SU-DHL-6 (cell line): ENCODE measurements at regions not wholly inside any gene's neighbourhood (a gene's known extent, or its start where the extent isn't known, plus 50 kb on each side); places are given as distances from the start of the nearest gene placed in this dataset.
"Not testable (repeated sequence)": the region's sequence is repeated elsewhere in the genome, so short reads cannot be mapped to it uniquely, and the experiment has no call there.

Experiments
- H2AFZ ChIP-seq: fragments of 200-600 bp; sonication (generic); 2 replicates; pipeline ENCODE4 v1.6.1; 2014; ENCODE audit warnings: low read depth, mild to moderate bottlenecking, moderate library complexity, mixed read lengths, antibody characterized with exemption, low read length; ENCODE audit not compliant: severe bottlenecking
- H3F3A ChIP-seq: fragments of 200-600 bp; shearing (Covaris generic); 2 replicates; pipeline ENCODE4 v1.6.0; 2016; ENCODE audit warnings: antibody characterized with exemption, mild to moderate bottlenecking; ENCODE audit not compliant: insufficient read depth
- H3K27ac ChIP-seq: fragments of 200-600 bp; sonication (generic); 2 replicates; pipeline ENCODE4 v1.5.1; 2016; ENCODE audit warnings: low read depth, mild to moderate bottlenecking, low read length, moderate library complexity, mixed read lengths
- H3K27me3 ChIP-seq: fragments of 200-600 bp; sonication (generic), shearing (Covaris generic); 2 replicates; pipeline ENCODE4 v1.6.0; 2014; ENCODE audit warnings: mild to moderate bottlenecking, low read length
- H3K36me3 ChIP-seq: fragments of 200-600 bp; sonication (generic); 2 replicates; pipeline ENCODE4 v1.6.1; 2014; ENCODE audit warnings: mild to moderate bottlenecking, low read length, mixed read lengths
- H3K4me2 ChIP-seq: fragments of 300-600, 200-600 bp; shearing (Covaris generic), sonication (generic); 2 replicates; pipeline ENCODE4 v1.6.0; 2014; ENCODE audit warnings: low read length, low read depth, mild to moderate bottlenecking; ENCODE audit not compliant: poor library complexity, severe bottlenecking
- H3K4me3 ChIP-seq: fragments of 200-600 bp; sonication (generic); 2 replicates; pipeline ENCODE4 v1.5.1; 2014; ENCODE audit warnings: antibody characterized with exemption, low read length, mild to moderate bottlenecking, mixed read lengths; ENCODE audit not compliant: insufficient read depth, poor library complexity, severe bottlenecking
- H3K79me2 ChIP-seq: fragments of 200-600 bp; sonication (generic); 2 replicates; pipeline ENCODE4 v1.6.1; 2014; ENCODE audit warnings: mild to moderate bottlenecking, low read length, moderate library complexity; ENCODE audit not compliant: insufficient read depth
- H3K9ac ChIP-seq: fragments of 200-600 bp; sonication (generic); 2 replicates; pipeline ENCODE4 v1.7.0; 2014; ENCODE audit warnings: mild to moderate bottlenecking, low read length
- H3K9me2 ChIP-seq: fragments of 200-600 bp; sonication (generic); replicated peaks from 2 replicates; pipeline ENCODE4 v1.6.1; 2014; ENCODE audit warnings: low read length; ENCODE audit not compliant: insufficient read depth
- H3K9me3 ChIP-seq: fragments of 200-600 bp; sonication (generic); 2 replicates; pipeline ENCODE4 v1.6.1; 2014; ENCODE audit warnings: low read length, mixed read lengths; ENCODE audit not compliant: insufficient read depth
- H4K20me1 ChIP-seq: fragments of 200-600 bp; sonication (generic); 2 replicates; pipeline ENCODE4 v1.6.1; 2014; ENCODE audit warnings: low read depth, mild to moderate bottlenecking, antibody characterized with exemption, low read length, moderate library complexity, mixed read lengths
- CTCF ChIP-seq: fragments of 200-600 bp; sonication (generic); IDR thresholded peaks from one replicate; pipeline ENCODE4 v1.5.1; 2017; ENCODE audit warnings: antibody characterized with exemption, mild to moderate bottlenecking, low read length, moderate library complexity; ENCODE audit not compliant: insufficient read depth, poor library complexity, severe bottlenecking
- EZH2phosphoT487 ChIP-seq: fragments of 200-600 bp; sonication (generic), shearing (Covaris generic); conservative IDR thresholded peaks from 2 replicates; pipeline ENCODE4 v1.6.1; 2018; ENCODE audit warnings: mild to moderate bottlenecking, antibody characterized with exemption, low read length, moderate library complexity, mixed read lengths

GRCh38 chr11:67753820-67754219 is 79.4 kb upstream of the ALDH3B2 start:
- not testable (repeated sequence) for H3K9me3 ChIP-seq, H4K20me1 ChIP-seq, H2AFZ ChIP-seq, H3K4me3 ChIP-seq, H3K4me2 ChIP-seq, H3K27me3 ChIP-seq, H3K9me2 ChIP-seq, H3K27ac ChIP-seq, H3K9ac ChIP-seq, H3K79me2 ChIP-seq, H3K36me3 ChIP-seq, H3F3A ChIP-seq

GRCh38 chr11:67745181-67745726 is 70.8 kb upstream of the ALDH3B2 start:
- Histone ChIP-seq H3K36me3 (no peaks in the 10 kb centered on the region), H3K27me3 (no peaks in the 10 kb centered on the region), H3K4me3 (no peak overlapping the region), H3K9me3 (no peaks in the 10 kb centered on the region), H4K20me1 (no peaks in the 10 kb centered on the region), H3K27ac (no peak overlapping the region), H2AFZ (no peak overlapping the region), H3K79me2 (no peaks in the 10 kb centered on the region), H3K9me2 (no peaks in the 10 kb centered on the region), H3K9ac (no peak overlapping the region), H3F3A (no peaks in the 10 kb centered on the region), H3K4me2 (no peak overlapping the region)
- TF ChIP-seq CTCF: no peak
- TF ChIP-seq EZH2phosphoT487: no peak

- H3K27ac ChIP-seq, H3K4me3 ChIP-seq, H3K9me3 ChIP-seq, H2AFZ ChIP-seq, H3K4me2 ChIP-seq, H3F3A ChIP-seq, H3K9ac ChIP-seq, H3K9me2 ChIP-seq, H4K20me1 ChIP-seq, H3K79me2 ChIP-seq, H3K36me3 ChIP-seq, H3K27me3 ChIP-seq: not testable (repeated sequence)
Observed at GRCh38 chr11:67744231-67744630, 69.8 kb upstream of the ALDH3B2 start.

GRCh38 chr11:67738231-67738630 is 63.8 kb upstream of the ALDH3B2 start:
- H3K36me3 ChIP-seq, H3K9me3 ChIP-seq, H3K4me2 ChIP-seq, H3K79me2 ChIP-seq, H3K9ac ChIP-seq, H3K27me3 ChIP-seq, H3K4me3 ChIP-seq, H3F3A ChIP-seq, H2AFZ ChIP-seq, H3K9me2 ChIP-seq, H4K20me1 ChIP-seq, H3K27ac ChIP-seq: not testable (repeated sequence)

GRCh38 chr11:67737562-67738080 is 63.2 kb upstream of the ALDH3B2 start:
- not testable (repeated sequence) for H3K36me3 ChIP-seq, H2AFZ ChIP-seq, H3F3A ChIP-seq, H3K9me2 ChIP-seq, H3K79me2 ChIP-seq, H3K9ac ChIP-seq, H3K27me3 ChIP-seq, H3K4me3 ChIP-seq, H3K27ac ChIP-seq, H4K20me1 ChIP-seq, H3K9me3 ChIP-seq, H3K4me2 ChIP-seq
